IMR-90 (cell line): ENCODE measurements at regions not wholly inside any gene's neighbourhood (a gene's known extent, or its start where the extent isn't known, plus 50 kb on each side); places are given as distances from the start of the nearest gene placed in this dataset.

ENCODE experiments used
- ATAC-seq: fragments of 200-7000 bp; cut with Tn5 transposase; 2 replicates; pipeline ENCODE4 v1.9.1; 2020; ENCODE audit warnings: low read depth, mild to moderate bottlenecking, moderate library complexity
- BruUV-seq: library from RNA; stranded (reverse); fragments of 400-500 nt; replicated peaks from 2 replicates; lab custom pipeline; 2021; lab: Mats Ljungman, UMichigan
- CTCF ChIA-PET: fragments of 300-600 bp; formaldehyde crosslinking; extraction: SDS; loops from one replicate; lab custom pipeline; 2021; ENCODE audit warnings: antibody characterized with exemption; lab: Yijun Ruan, JAX
- POLR2A ChIA-PET: fragments of 300-600 bp; sonication (Branson Sonifier 250); formaldehyde crosslinking; loops from one replicate; lab custom pipeline; 2022; ENCODE audit warnings: antibody characterized with exemption; ENCODE audit not compliant: unreplicated experiment; lab: Charles Lee
- DNase-seq: peaks from one replicate; pipeline ENCODE4 v3.0.0; 2013
- H2AFZ ChIP-seq: replicated peaks from 2 replicates; pipeline ENCODE3; 2013; ENCODE audit warnings: low read length, mild to moderate bottlenecking; ENCODE audit not compliant: poor library complexity
- H2AK5ac ChIP-seq: 2 replicates; pipeline ENCODE4 v1.6.1; 2013; ENCODE audit warnings: low read depth, low read length, inconsistent platforms
- H2AK9ac ChIP-seq: replicated peaks from 2 replicates; pipeline ENCODE3; 2013; ENCODE audit warnings: mild to moderate bottlenecking, low read depth, low read length, moderate library complexity; ENCODE audit not compliant: poor library complexity
- H2BK120ac ChIP-seq: 2 replicates; pipeline ENCODE4 v1.6.1; 2013; ENCODE audit warnings: low read depth, low read length, inconsistent platforms
- H2BK15ac ChIP-seq: 3 replicates; pipeline ENCODE4 v1.6.1; 2013; ENCODE audit warnings: low read depth, low read length, inconsistent platforms
- H2BK20ac ChIP-seq: 2 replicates; pipeline ENCODE4 v1.6.1; 2013; ENCODE audit warnings: low read depth, mild to moderate bottlenecking, inconsistent platforms, low read length, moderate library complexity
- H2BK5ac ChIP-seq: 2 replicates; pipeline ENCODE4 v1.6.1; 2013; ENCODE audit warnings: mild to moderate bottlenecking, low read depth, low read length, inconsistent platforms; ENCODE audit not compliant: poor library complexity, severe bottlenecking
- H3K14ac ChIP-seq: replicated peaks from 2 replicates; pipeline ENCODE4 v1.6.1; 2013; ENCODE audit warnings: low read depth, low read length, inconsistent platforms
- H3K18ac ChIP-seq: 2 replicates; pipeline ENCODE4 v1.6.1; 2013; ENCODE audit warnings: low read depth, low read length, control low read depth
- H3K23ac ChIP-seq: 2 replicates; pipeline ENCODE4 v1.6.1; 2013; ENCODE audit warnings: low read depth, low read length, inconsistent platforms
- H3K27ac ChIP-seq: 2 replicates; pipeline ENCODE4 v1.5.1; 2013; ENCODE audit warnings: mild to moderate bottlenecking, control low read depth, low read length; ENCODE audit not compliant: insufficient read depth
- H3K27me3 ChIP-seq: 2 replicates; pipeline ENCODE4 v1.6.1; 2013; ENCODE audit warnings: low read length; ENCODE audit not compliant: control insufficient read depth, insufficient read depth
- H3K36me3 ChIP-seq: 2 replicates; pipeline ENCODE4 v1.6.1; 2013; ENCODE audit warnings: low read length, mixed read lengths; ENCODE audit not compliant: control insufficient read depth, insufficient read depth
- H3K4ac ChIP-seq: 2 replicates; pipeline ENCODE4 v1.6.1; 2013; ENCODE audit warnings: low read depth, low read length, inconsistent platforms
- H3K4me1 ChIP-seq: 2 replicates; pipeline ENCODE4 v1.6.1; 2013; ENCODE audit warnings: low read length, mixed read lengths; ENCODE audit not compliant: control insufficient read depth, insufficient read depth
- H3K4me2 ChIP-seq: 2 replicates; pipeline ENCODE4 v1.6.1; 2013; ENCODE audit warnings: low read depth, mild to moderate bottlenecking, control low read depth, low read length, moderate library complexity
- H3K4me3 ChIP-seq: 2 replicates; pipeline ENCODE4 v1.5.1; 2013; ENCODE audit warnings: low read depth, mild to moderate bottlenecking, control low read depth, low read length, moderate library complexity; ENCODE audit not compliant: insufficient read depth
- H3K56ac ChIP-seq: 2 replicates; pipeline ENCODE4 v1.6.1; 2013; ENCODE audit warnings: low read length, inconsistent platforms; ENCODE audit not compliant: insufficient read depth; ENCODE audit errors: extremely low read depth
- H3K79me1 ChIP-seq, 2 experiments: 2 replicates each; pipeline ENCODE4 v1.6.1; 2013; ENCODE audit warnings: low read length in 2 of 2, inconsistent platforms in 1 of 2, low read depth in 1 of 2
- H3K9ac ChIP-seq: 2 replicates; pipeline ENCODE4 v1.6.1; 2013; ENCODE audit warnings: low read depth, low read length, control low read depth
- H3K9me1 ChIP-seq: 2 replicates; pipeline ENCODE4 v1.6.1; 2013; ENCODE audit warnings: low read length, inconsistent platforms; ENCODE audit not compliant: insufficient read depth
- H3K9me3 ChIP-seq: 2 replicates; pipeline ENCODE4 v1.6.1; 2013; ENCODE audit warnings: low read length; ENCODE audit not compliant: control insufficient read depth, insufficient read depth
- H4K20me1 ChIP-seq: 2 replicates; pipeline ENCODE4 v1.6.1; 2013; ENCODE audit warnings: low read length, inconsistent platforms; ENCODE audit not compliant: insufficient read depth
- H4K5ac ChIP-seq: 2 replicates; pipeline ENCODE4 v1.6.1; 2013; ENCODE audit warnings: mild to moderate bottlenecking, low read depth, low read length, control low read depth
- H4K8ac ChIP-seq, 2 experiments: 2 replicates each; pipeline ENCODE4 v1.6.1; 2013; ENCODE audit warnings: low read depth in 2 of 2, low read length in 2 of 2, control low read depth in 1 of 2, inconsistent platforms in 1 of 2
- H4K91ac ChIP-seq: 2 replicates; pipeline ENCODE4 v1.6.1; 2013; ENCODE audit warnings: low read depth, low read length, inconsistent platforms; ENCODE audit not compliant: insufficient read depth
- BHLHE40 ChIP-seq: fragments of 150-350 bp; IDR thresholded peaks from 2 replicates; pipeline ENCODE4 v1.6.1; 2016; ENCODE audit warnings: mild to moderate bottlenecking, low read depth, low read length
- CEBPB ChIP-seq: IDR thresholded peaks from 2 replicates; pipeline ENCODE4 v1.6.1; 2012; ENCODE audit warnings: low read depth, low read length, improper control_type of control experiment
- CHD1 ChIP-seq: IDR thresholded peaks from 2 replicates; pipeline ENCODE4 v1.6.1; 2012; ENCODE audit warnings: low read depth, low read length, improper control_type of control experiment
- ELK1 ChIP-seq: fragments of 150-350 bp; IDR thresholded peaks from 2 replicates; pipeline ENCODE4 v1.6.1; 2016; ENCODE audit warnings: low read depth, mild to moderate bottlenecking, low read length, moderate library complexity, borderline replicate concordance
- FOS ChIP-seq: fragments of 150-350 bp; IDR thresholded peaks from 2 replicates; pipeline ENCODE4 v1.6.1; 2016; ENCODE audit warnings: low read depth, low read length
- MAFK ChIP-seq: IDR thresholded peaks from 2 replicates; pipeline ENCODE4 v1.6.1; 2012; ENCODE audit warnings: low read depth, low read length, improper control_type of control experiment
- MAZ ChIP-seq: IDR thresholded peaks from 2 replicates; pipeline ENCODE4 v1.6.1; 2012; ENCODE audit warnings: low read depth, mild to moderate bottlenecking, low read length, improper control_type of control experiment, moderate library complexity, borderline replicate concordance
- NFE2L2 ChIP-seq: fragments of 150-350 bp; IDR thresholded peaks from 2 replicates; pipeline ENCODE4 v1.6.1; 2016; ENCODE audit warnings: low read depth, mild to moderate bottlenecking, low read length
- POLR2A ChIP-seq: IDR thresholded peaks from 2 replicates; pipeline ENCODE4 v1.6.1; 2012; ENCODE audit warnings: mild to moderate bottlenecking, low read depth, low read length
- RAD21 ChIP-seq: IDR thresholded peaks from 2 replicates; pipeline ENCODE4 v1.6.1; 2012; ENCODE audit warnings: low read length, improper control_type of control experiment
- RCOR1 ChIP-seq: IDR thresholded peaks from 2 replicates; pipeline ENCODE4 v1.6.1; 2012; ENCODE audit warnings: mild to moderate bottlenecking, low read length, improper control_type of control experiment; ENCODE audit not compliant: insufficient replicate concordance
- RFX5 ChIP-seq: IDR thresholded peaks from 2 replicates; pipeline ENCODE4 v1.8.0; 2012; ENCODE audit warnings: low read depth, mild to moderate bottlenecking, low read length, moderate library complexity
- SMC3 ChIP-seq: fragments of 150-350 bp; IDR thresholded peaks from 2 replicates; pipeline ENCODE4 v1.6.1; 2016; ENCODE audit warnings: low read depth, mild to moderate bottlenecking, antibody characterized with exemption, low read length, moderate library complexity
- WGBS, 2 experiments: methylation state at CpG; one replicate each; pipeline versions ENCODE4 v1.1.5 to v1.1.7; 2013; ENCODE audit warnings: missing lambda C conversion rate in 2 of 2; ENCODE audit not compliant: insufficient read length in 1 of 2; ENCODE audit errors: extremely low coverage in 2 of 2; 5-methylcytosine and 5-hydroxymethylcytosine counted together
- dilution Hi-C: fragments of 300-500 bp; cut with HindIII; formaldehyde crosslinking; loops from one replicate; pipeline ENCODE4 v1.14.3; 2018; ENCODE audit warnings: low sequenced_read_pairs; ENCODE audit not compliant: unreplicated experiment
- in situ Hi-C: fragments of 300-500 bp; cut with MboI; formaldehyde crosslinking; loops from 3 replicates; pipeline ENCODE4 v1.14.3; 2019; ENCODE audit warnings: low sequenced_read_pairs, inconsistent platforms, mixed read lengths
- intact Hi-C: fragments of 100-400 bp; cut with micrococcal nuclease; formaldehyde crosslinking; loops from 2 replicates; pipeline ENCODE4 v1.10.0; 2022
- TF ChIP-seq, protein P1 (sequence below): fragments of 150-350 bp; IDR thresholded peaks from 2 replicates; pipeline ENCODE4 v1.6.1; 2017; ENCODE audit warnings: mild to moderate bottlenecking, antibody characterized with exemption, low read length, low read depth

DNA sequence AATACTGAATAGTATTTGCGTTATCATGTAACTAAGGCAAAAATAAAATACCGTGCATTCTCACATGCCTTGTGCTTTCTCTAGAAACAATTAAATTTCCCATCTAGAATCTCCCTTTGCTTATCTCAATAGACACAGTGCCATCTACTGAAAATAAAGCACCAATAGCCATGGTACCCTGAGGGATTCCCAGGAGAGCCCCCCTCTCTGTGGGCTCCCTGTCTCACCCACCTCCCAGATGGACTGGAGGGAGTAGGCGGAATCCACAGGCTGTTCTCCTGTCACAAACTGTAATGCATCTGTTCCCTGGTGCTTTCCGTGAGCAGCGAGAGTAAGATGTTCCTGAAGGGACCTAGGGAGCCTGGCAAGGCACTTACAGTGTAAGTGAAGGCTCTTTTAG, 112.4 kb upstream of the UPP2 start:
- dilution Hi-C loops = no loop called here
- intact Hi-C loops = no loop called here

More for the DNA sequence above, 112.4 kb upstream of the UPP2 start:
- Histone ChIP-seq H4K91ac (no peak overlapping the region), H2BK120ac (no peak overlapping the region), H3K27ac (no peak overlapping the region), H3K4me2 (no peak overlapping the region), H3K27me3 (no peaks in the 10 kb centered on the region; the same call in 1 of the 2 replicates), H2AK9ac (no peak overlapping the region), H2BK5ac (no peak overlapping the region), H3K14ac (no peak overlapping the region), H2BK20ac (no peak overlapping the region), H3K18ac (no peak overlapping the region), H3K79me1 (no peaks in the 10 kb centered on the region), H3K4ac (no peak overlapping the region), H4K5ac (no peak overlapping the region), H3K4me1 (no peaks in the 10 kb centered on the region), H3K4me3 (no peak overlapping the region), H3K9ac (no peak overlapping the region), H3K23ac (no peak overlapping the region), H4K8ac (no peak overlapping the region), H3K36me3 (no peaks in the 10 kb centered on the region), H3K9me3 (no peaks in the 10 kb centered on the region), H2AFZ (no peak overlapping the region), H3K56ac (no peak overlapping the region), H3K9me1 (no peaks in the 10 kb centered on the region), H4K20me1 (no peaks in the 10 kb centered on the region), H2AK5ac (no peak overlapping the region), H2BK15ac (no peak overlapping the region)
- no TSS peak for BruUV-seq
- no peak for ATAC-seq
- POLR2A ChIA-PET = no interaction called here
- no peak for DNase-seq
- TF ChIP-seq BHLHE40 = no peak
- TF ChIP-seq MAZ = no peak
- no peak for TF ChIP-seq POLR2A
- TF ChIP-seq CHD1 = no peak
- no peak for TF ChIP-seq ELK1
- no peak for TF ChIP-seq RAD21
- TF ChIP-seq NFE2L2 = no peak
- no peak for TF ChIP-seq SMC3
- TF ChIP-seq MAFK = no peak
- no peak for TF ChIP-seq CEBPB
- TF ChIP-seq, protein P1, sequence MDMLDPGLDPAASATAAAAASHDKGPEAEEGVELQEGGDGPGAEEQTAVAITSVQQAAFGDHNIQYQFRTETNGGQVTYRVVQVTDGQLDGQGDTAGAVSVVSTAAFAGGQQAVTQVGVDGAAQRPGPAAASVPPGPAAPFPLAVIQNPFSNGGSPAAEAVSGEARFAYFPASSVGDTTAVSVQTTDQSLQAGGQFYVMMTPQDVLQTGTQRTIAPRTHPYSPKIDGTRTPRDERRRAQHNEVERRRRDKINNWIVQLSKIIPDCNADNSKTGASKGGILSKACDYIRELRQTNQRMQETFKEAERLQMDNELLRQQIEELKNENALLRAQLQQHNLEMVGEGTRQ = no peak
- no peak for TF ChIP-seq FOS
- no peak for TF ChIP-seq RFX5
- TF ChIP-seq RCOR1 = no peak
- no CpG with 5 or more reads among the region's 5 CpGs for WGBS, 2 experiments
- in situ Hi-C loops = no loop called here
- CTCF ChIA-PET = no interaction called here
